BLaER1 (cell line): ENCODE measurements at regions not wholly inside any gene's neighbourhood (a gene's known extent, or its start where the extent isn't known, plus 50 kb on each side); places are given as distances from the start of the nearest gene placed in this dataset.

Experiments
- H3K27ac ChIP-seq: shearing (Covaris generic); formaldehyde crosslinking; 2 replicates; pipeline ENCODE4 v1.8.1; 2022
- H3K27me3 ChIP-seq: shearing (Covaris generic); formaldehyde crosslinking; 2 replicates; pipeline ENCODE4 v1.8.1; 2022
- H3K36me3 ChIP-seq: shearing (Covaris generic); formaldehyde crosslinking; 2 replicates; pipeline ENCODE4 v1.8.1; 2022
- H3K4me1 ChIP-seq: shearing (Covaris generic); formaldehyde crosslinking; 2 replicates; pipeline ENCODE4 v1.8.1; 2022
- H3K4me2 ChIP-seq: shearing (Covaris generic); formaldehyde crosslinking; 2 replicates; pipeline ENCODE4 v1.8.1; 2022
- H3K4me3 ChIP-seq: shearing (Covaris generic); formaldehyde crosslinking; 2 replicates; pipeline ENCODE4 v1.8.1; 2022
- H3K9ac ChIP-seq: shearing (Covaris generic); formaldehyde crosslinking; 2 replicates; pipeline ENCODE4 v1.8.1; 2022
- H3K9me3 ChIP-seq: shearing (Covaris generic); formaldehyde crosslinking; 2 replicates; pipeline ENCODE4 v1.8.1; 2022
- H4K20me1 ChIP-seq: shearing (Covaris generic); formaldehyde crosslinking; 2 replicates; pipeline ENCODE4 v1.8.1; 2022
- Cebpa-rat ChIP-seq: shearing (Covaris generic); IDR thresholded peaks from 2 replicates; pipeline ENCODE4 v1.8.1; 2022

- no peaks in the 10 kb centered on the region; the same call in 1 of the 2 replicates for H3K27me3 ChIP-seq
- H3K4me2 ChIP-seq: peak overlapping the region; percentile 88
These were observed 189.7 kb downstream of the IRX5 start for GRCh38 chr16:55120408-55120807.

DNA sequence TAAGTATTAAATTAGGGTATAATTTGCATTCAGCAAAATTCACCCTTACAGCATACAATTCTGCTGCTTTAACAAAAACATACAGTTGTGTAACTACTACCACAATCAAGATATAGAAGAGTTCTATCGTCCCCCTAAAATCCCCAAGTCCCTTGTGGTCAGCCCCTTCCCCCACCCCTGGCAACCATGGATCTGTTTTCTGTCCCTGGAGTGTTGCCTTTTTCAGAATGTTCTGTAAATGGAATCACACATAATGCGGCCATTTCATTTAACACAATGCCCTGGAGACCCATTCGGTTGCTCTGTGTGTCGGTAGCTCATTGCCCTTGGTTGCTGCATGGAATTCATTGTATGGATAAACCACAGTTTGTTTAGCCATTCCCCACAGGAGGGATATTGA is 190.2 kb downstream of the IRX5 start:
- no peak for TF ChIP-seq Cebpa-rat
- H3K4me1 ChIP-seq: peaks cover 96% of the 10 kb centered on the region
- no peak overlapping the region for H3K9ac ChIP-seq
- no peak overlapping the region for H3K27ac ChIP-seq
- H4K20me1 ChIP-seq: peaks cover 21% of the 10 kb centered on the region
- H3K4me2 ChIP-seq: peak overlapping the region; percentile 88
- peaks cover 12% of the 10 kb centered on the region for H3K9me3 ChIP-seq
- H3K36me3 ChIP-seq: no peaks in the 10 kb centered on the region
- H3K4me3 ChIP-seq: no peak overlapping the region
- H3K27me3 ChIP-seq: no peaks in the 10 kb centered on the region; the same call in 1 of the 2 replicates

More at GRCh38 chr16:55120408-55120807, 189.7 kb downstream of the IRX5 start:
- H3K27ac ChIP-seq: no peak overlapping the region; the same call in 1 of the 2 replicates
- peaks cover 12% of the 10 kb centered on the region for H3K9me3 ChIP-seq
- H3K4me1 ChIP-seq: peaks cover 96% of the 10 kb centered on the region
- H4K20me1 ChIP-seq: peaks cover 20% of the 10 kb centered on the region
- no peak overlapping the region for H3K4me3 ChIP-seq
- H3K36me3 ChIP-seq: no peaks in the 10 kb centered on the region
- no peak for TF ChIP-seq Cebpa-rat
- H3K9ac ChIP-seq: no peak overlapping the region

DNA sequence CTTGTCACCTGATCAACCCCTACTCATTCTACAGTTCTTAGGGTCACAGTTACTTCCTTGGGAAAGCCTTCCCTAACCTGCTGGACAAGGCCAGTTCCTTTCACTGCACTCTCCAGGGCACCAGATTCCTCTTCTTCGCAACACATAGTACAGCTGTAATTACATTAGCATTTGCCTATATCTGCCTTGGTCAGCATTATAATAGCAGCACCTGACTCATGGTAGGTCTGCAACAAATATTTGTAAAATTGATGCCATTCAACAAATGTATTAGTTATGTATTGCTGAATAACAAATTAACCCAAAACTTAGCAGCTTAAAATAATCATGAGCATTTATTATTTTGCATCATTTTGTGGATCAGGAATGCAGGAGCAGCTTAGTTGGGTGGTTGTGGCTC is 193.0 kb downstream of the IRX5 start:
- Histone ChIP-seq H3K4me2 (peak overlapping the region; percentile 88; the same call in 1 of the 2 replicates), H3K27ac (no peak overlapping the region), H3K9me3 (peaks cover 12% of the 10 kb centered on the region), H3K9ac (no peak overlapping the region), H4K20me1 (peaks cover 22% of the 10 kb centered on the region), H3K36me3 (no peaks in the 10 kb centered on the region), H3K4me3 (no peak overlapping the region), H3K27me3 (no peaks in the 10 kb centered on the region; the same call in 1 of the 2 replicates), H3K4me1 (peaks cover 90% of the 10 kb centered on the region)
- no peak for TF ChIP-seq Cebpa-rat

- H3K4me2 ChIP-seq: peak overlapping the region; percentile 88
- H3K9me3 ChIP-seq: peaks cover 12% of the 10 kb centered on the region
- H3K27me3 ChIP-seq: no peaks in the 10 kb centered on the region; the same call in 1 of the 2 replicates
- no peak overlapping the region for H3K9ac ChIP-seq
- H3K36me3 ChIP-seq: no peaks in the 10 kb centered on the region
- no peak overlapping the region for H3K27ac ChIP-seq
- no peak overlapping the region for H3K4me3 ChIP-seq
- TF ChIP-seq Cebpa-rat: no peak
- H3K4me1 ChIP-seq: peaks cover 67% of the 10 kb centered on the region
- peaks cover 6% of the 10 kb centered on the region for H4K20me1 ChIP-seq
These were observed 195.2 kb downstream of the IRX5 start for GRCh38 chr16:55125818-55126385.

GRCh38 chr16:55126456-55126855 is 195.8 kb downstream of the IRX5 start:
- H3K4me3 ChIP-seq: no peak overlapping the region
- no peak overlapping the region for H3K9ac ChIP-seq
- no peaks in the 10 kb centered on the region for H3K36me3 ChIP-seq
- H3K4me1 ChIP-seq: peaks cover 62% of the 10 kb centered on the region
- no peaks in the 10 kb centered on the region; the same call in 1 of the 2 replicates for H3K27me3 ChIP-seq
- no peak for TF ChIP-seq Cebpa-rat
- H4K20me1 ChIP-seq: peaks cover 6% of the 10 kb centered on the region
- H3K4me2 ChIP-seq: peak overlapping the region; percentile 88
- H3K9me3 ChIP-seq: peaks cover 12% of the 10 kb centered on the region
- H3K27ac ChIP-seq: no peak overlapping the region

- no peak overlapping the region for H3K9ac ChIP-seq
- H3K27ac ChIP-seq: no peak overlapping the region
- H3K4me1 ChIP-seq: peaks cover 42% of the 10 kb centered on the region
- H3K9me3 ChIP-seq: no peaks in the 10 kb centered on the region
- H3K36me3 ChIP-seq: no peaks in the 10 kb centered on the region
- no peak overlapping the region for H3K4me3 ChIP-seq
- H4K20me1 ChIP-seq: peaks cover 6% of the 10 kb centered on the region
- TF ChIP-seq Cebpa-rat: no peak
- H3K27me3 ChIP-seq: no peaks in the 10 kb centered on the region
- H3K4me2 ChIP-seq: no peak overlapping the region
These were observed 193.5 kb upstream of the IRX6 start for GRCh38 chr16:55130456-55130855.

DNA sequence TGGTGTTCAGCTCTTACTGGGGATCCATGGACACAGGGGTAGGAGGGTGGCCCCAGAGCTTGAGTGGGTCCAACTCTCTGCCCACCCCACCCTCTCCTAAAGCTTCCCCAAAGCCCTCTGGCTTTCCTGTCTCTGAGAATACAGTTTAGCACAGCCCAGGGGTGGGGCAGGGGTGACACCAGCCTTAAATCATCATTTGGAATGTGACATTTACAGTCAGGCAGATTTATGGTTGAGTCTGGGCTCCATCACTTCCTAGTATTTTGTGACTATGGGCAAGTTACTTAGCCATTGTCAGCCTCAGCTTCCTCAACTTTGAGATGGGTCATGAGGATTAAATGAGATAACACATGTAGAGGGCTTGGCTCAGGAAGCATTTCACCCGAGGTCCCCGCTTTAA is 193.1 kb upstream of the IRX6 start:
- peaks cover 4% of the 10 kb centered on the region for H4K20me1 ChIP-seq
- H3K9me3 ChIP-seq: no peaks in the 10 kb centered on the region
- H3K4me2 ChIP-seq: no peak overlapping the region
- no peak overlapping the region for H3K4me3 ChIP-seq
- H3K9ac ChIP-seq: no peak overlapping the region
- no peak for TF ChIP-seq Cebpa-rat
- peaks cover 37% of the 10 kb centered on the region for H3K4me1 ChIP-seq
- H3K27me3 ChIP-seq: no peaks in the 10 kb centered on the region
- no peaks in the 10 kb centered on the region for H3K36me3 ChIP-seq
- H3K27ac ChIP-seq: no peak overlapping the region

- no peaks in the 10 kb centered on the region for H3K27me3 ChIP-seq
- H3K4me2 ChIP-seq: no peak overlapping the region
- H3K4me1 ChIP-seq: peaks cover 28% of the 10 kb centered on the region
- TF ChIP-seq Cebpa-rat: no peak
- no peak overlapping the region for H3K9ac ChIP-seq
- H4K20me1 ChIP-seq: no peaks in the 10 kb centered on the region
- H3K9me3 ChIP-seq: no peaks in the 10 kb centered on the region
- no peak overlapping the region for H3K4me3 ChIP-seq
- H3K36me3 ChIP-seq: no peaks in the 10 kb centered on the region
- H3K27ac ChIP-seq: no peak overlapping the region
These were observed 190.3 kb upstream of the IRX6 start for GRCh38 chr16:55133654-55134053.

- no peak overlapping the region for H3K27ac ChIP-seq
- H3K9me3 ChIP-seq: no peaks in the 10 kb centered on the region
- no peak overlapping the region for H3K9ac ChIP-seq
- peaks cover 30% of the 10 kb centered on the region for H3K4me1 ChIP-seq
- H3K36me3 ChIP-seq: no peaks in the 10 kb centered on the region
- H3K4me3 ChIP-seq: no peak overlapping the region
- H4K20me1 ChIP-seq: no peaks in the 10 kb centered on the region
- no peaks in the 10 kb centered on the region for H3K27me3 ChIP-seq
- no peak for TF ChIP-seq Cebpa-rat
- no peak overlapping the region for H3K4me2 ChIP-seq
These were observed 187.4 kb upstream of the IRX6 start for GRCh38 chr16:55136356-55137150.

DNA sequence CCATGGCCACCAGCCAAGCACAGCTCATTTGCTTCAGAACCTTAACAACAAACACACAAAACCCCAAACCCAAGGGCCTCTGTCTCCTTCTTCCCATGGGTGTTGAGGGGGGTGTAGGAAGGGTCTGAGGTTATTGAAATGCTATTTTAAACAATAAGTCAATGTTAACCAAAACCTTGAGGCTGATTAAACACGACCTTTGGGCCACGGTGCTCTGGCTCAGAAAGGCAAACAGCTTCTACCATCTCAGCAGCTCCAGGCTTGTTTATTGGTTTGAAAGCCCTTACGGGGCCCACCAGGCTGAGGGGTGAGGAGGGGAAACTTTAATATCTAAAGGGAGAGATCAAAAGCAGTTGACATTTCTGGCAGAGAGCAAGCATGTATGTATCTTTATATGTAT is 185.7 kb upstream of the IRX6 start:
- Histone ChIP-seq H3K27me3 (no peaks in the 10 kb centered on the region), H3K4me1 (peaks cover 30% of the 10 kb centered on the region), H3K36me3 (no peaks in the 10 kb centered on the region), H3K9me3 (no peaks in the 10 kb centered on the region), H3K9ac (no peak overlapping the region), H3K4me3 (no peak overlapping the region), H4K20me1 (no peaks in the 10 kb centered on the region), H3K4me2 (peak overlapping the region; percentile 41), H3K27ac (no peak overlapping the region)
- TF ChIP-seq Cebpa-rat: no peak
